ENCODE measurements at regions not wholly inside any gene's neighbourhood (a gene's known extent, or its start where the extent isn't known, plus 50 kb on each side); places are given as distances from the start of the nearest gene placed in this dataset.
"Not testable (repeated sequence)": the region's sequence is repeated elsewhere in the genome, so short reads cannot be mapped to it uniquely, and the experiment has no call there.

DNA sequence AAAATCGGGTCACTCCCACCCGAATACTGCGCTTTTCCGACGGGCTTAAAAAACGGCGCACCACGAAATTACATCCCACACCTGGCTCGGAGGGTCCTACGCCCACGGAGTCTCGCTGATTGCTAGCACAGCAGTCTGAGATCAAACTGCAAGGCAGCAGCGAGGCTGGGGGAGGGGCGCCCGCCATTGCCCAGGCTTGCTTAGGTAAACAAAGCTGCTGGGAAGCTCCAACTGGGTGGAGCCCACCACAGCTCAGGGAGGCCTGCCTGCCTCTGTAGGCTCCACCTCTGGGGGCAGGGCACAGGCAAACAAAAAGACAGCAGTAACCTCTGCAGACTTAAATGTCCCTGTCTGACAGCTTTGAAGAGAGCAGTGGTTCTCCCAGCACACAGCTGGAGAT lies 325.7 kb upstream of the PIK3R1 start:
- not testable (repeated sequence) for H3K4me1 ChIP-seq (ENCODE audit: control insufficient read depth in 2 of 2, insufficient read depth in 2 of 2, low read length in 1 of 2); H3K9me3 ChIP-seq (ENCODE audit: control insufficient read depth in 2 of 2, insufficient read depth in 1 of 2, low read depth in 1 of 2, low read length in 1 of 2); H3K4me3 ChIP-seq (ENCODE audit: low read depth in 1 of 2, low read length in 2 of 2); H3K27me3 ChIP-seq (ENCODE audit: control insufficient read depth in 1 of 2, insufficient read depth in 2 of 2, low read length in 2 of 2); H3K27ac ChIP-seq (ENCODE audit: low read depth in 2 of 2, low read length in 1 of 2); H3K36me3 ChIP-seq (ENCODE audit: control insufficient read depth in 2 of 2, insufficient read depth in 2 of 2, low read length in 1 of 2)
- 78 to 85% methylated on average over 8 to 15 of the region's 15 CpGs for WGBS, 2 donors

DNA sequence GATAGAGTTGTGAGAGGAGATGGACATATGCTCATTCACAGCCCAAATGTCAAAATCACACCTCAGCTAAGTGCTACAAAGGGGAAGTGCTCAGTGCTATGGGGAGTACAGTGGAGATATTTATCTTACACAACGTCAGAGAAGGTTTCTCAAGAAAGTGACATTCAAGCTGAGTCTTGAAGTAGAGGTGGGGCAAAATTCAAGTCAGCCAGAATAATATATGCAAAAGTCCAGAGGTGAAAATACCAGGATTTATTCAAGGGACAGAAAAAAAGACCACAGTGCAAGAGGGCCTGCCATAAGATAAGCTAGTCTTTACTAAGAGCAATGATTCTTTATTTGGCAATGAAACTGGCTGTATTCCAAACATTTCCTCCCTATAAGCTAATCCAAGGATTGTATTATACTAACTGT lies 327.8 kb upstream of the PIK3R1 start:
- no peak overlapping the region for H3K27ac ChIP-seq (ENCODE audit: low read depth in 2 of 2, low read length in 1 of 2)
- H3K4me1 ChIP-seq (ENCODE audit: control insufficient read depth in 2 of 2, insufficient read depth in 2 of 2, low read length in 1 of 2): no peaks in the 10 kb centered on the region
- no peak overlapping the region for H3K4me3 ChIP-seq (ENCODE audit: low read depth in 1 of 2, low read length in 2 of 2)
- H3K36me3 ChIP-seq (ENCODE audit: control insufficient read depth in 2 of 2, insufficient read depth in 2 of 2, low read length in 1 of 2): no peaks in the 10 kb centered on the region
- WGBS, 2 donors: 36 to 55% methylated on average over 1 of the region's 1 CpG
- no peaks in the 10 kb centered on the region for H3K9me3 ChIP-seq (ENCODE audit: control insufficient read depth in 2 of 2, insufficient read depth in 1 of 2, low read depth in 1 of 2, low read length in 1 of 2)
- no peaks in the 10 kb centered on the region for H3K27me3 ChIP-seq (ENCODE audit: control insufficient read depth in 1 of 2, insufficient read depth in 2 of 2, low read length in 2 of 2)

DNA sequence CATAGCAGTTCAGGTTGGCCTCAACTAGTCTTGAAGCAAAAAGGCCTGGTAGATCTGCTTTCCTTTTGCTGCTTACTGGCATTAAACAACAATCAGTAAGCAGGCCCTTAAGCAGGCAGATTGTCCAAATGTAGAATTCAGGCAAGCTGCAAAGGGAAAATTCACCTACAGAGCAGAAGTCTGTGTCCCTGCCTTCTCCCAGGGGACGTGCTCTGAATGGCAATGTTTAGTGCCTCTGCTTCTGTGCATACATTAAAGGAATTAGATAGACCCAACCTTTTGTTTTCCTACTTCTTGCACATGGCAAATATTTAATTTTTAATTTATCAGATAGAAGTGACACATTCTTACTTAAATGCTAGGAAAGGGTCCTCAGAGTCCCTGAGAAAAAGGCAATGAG lies 328.8 kb upstream of the PIK3R1 start:
- Histone ChIP-seq H3K9me3 (ENCODE audit: control insufficient read depth in 2 of 2, insufficient read depth in 1 of 2, low read depth in 1 of 2, low read length in 1 of 2) (no peaks in the 10 kb centered on the region), H3K27ac (ENCODE audit: low read depth in 2 of 2, low read length in 1 of 2) (no peak overlapping the region), H3K27me3 (ENCODE audit: control insufficient read depth in 1 of 2, insufficient read depth in 2 of 2, low read length in 2 of 2) (no peaks in the 10 kb centered on the region), H3K4me1 (ENCODE audit: control insufficient read depth in 2 of 2, insufficient read depth in 2 of 2, low read length in 1 of 2) (no peaks in the 10 kb centered on the region), H3K4me3 (ENCODE audit: low read depth in 1 of 2, low read length in 2 of 2) (no peak overlapping the region), H3K36me3 (ENCODE audit: control insufficient read depth in 2 of 2, insufficient read depth in 2 of 2, low read length in 1 of 2) (no peaks in the 10 kb centered on the region)
- WGBS, 2 donors: 91 to 92% methylated on average over 1 of the region's 1 CpG

DNA sequence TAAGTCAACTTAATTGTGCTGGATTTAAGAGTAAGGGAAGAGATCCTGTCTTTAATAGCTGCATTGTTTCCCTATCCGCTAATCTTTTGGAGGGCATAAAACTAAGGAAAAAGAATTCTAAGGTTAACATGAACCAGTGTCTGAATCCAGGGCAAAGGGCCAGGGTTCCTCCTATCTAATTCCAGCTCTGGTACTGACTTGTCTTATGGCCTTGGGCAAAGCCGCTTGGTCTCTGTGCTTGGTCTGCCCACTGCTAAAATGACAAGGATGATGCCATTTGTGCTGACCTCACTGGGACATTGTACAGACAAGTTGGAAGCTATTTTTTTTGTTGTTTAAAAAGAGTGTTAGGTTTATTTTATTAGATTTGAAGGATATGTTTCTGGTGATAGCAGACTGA lies 334.7 kb upstream of the PIK3R1 start:
- Histone ChIP-seq H3K4me1 (ENCODE audit: control insufficient read depth in 2 of 2, insufficient read depth in 2 of 2, low read length in 1 of 2) (no peaks in the 10 kb centered on the region), H3K36me3 (ENCODE audit: control insufficient read depth in 2 of 2, insufficient read depth in 2 of 2, low read length in 1 of 2) (no peaks in the 10 kb centered on the region), H3K27me3 (ENCODE audit: control insufficient read depth in 1 of 2, insufficient read depth in 2 of 2, low read length in 2 of 2) (no peaks in the 10 kb centered on the region), H3K4me3 (ENCODE audit: low read depth in 1 of 2, low read length in 2 of 2) (no peak overlapping the region), H3K9me3 (ENCODE audit: control insufficient read depth in 2 of 2, insufficient read depth in 1 of 2, low read depth in 1 of 2, low read length in 1 of 2) (no peaks in the 10 kb centered on the region), H3K27ac (ENCODE audit: low read depth in 2 of 2, low read length in 1 of 2) (no peak overlapping the region)
- 56 to 61% methylated on average over 2 of the region's 2 CpGs for WGBS, 2 donors

DNA sequence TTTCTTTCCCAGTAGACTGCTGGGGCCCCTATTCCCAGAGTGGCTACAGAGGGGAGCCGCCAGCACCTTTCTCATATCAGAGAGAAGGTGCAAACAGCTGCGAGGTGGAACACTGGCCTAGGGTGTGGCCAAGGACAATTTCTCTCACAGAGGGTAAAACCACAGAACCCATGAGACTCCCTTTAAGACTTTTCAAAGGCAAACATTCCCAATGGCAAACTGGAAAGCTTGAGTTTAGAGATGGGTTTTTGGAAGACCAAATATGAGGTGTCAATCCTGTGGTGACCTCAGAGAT lies 335.1 kb upstream of the PIK3R1 start:
- Histone ChIP-seq H3K27ac (ENCODE audit: low read depth in 2 of 2, low read length in 1 of 2) (no peak overlapping the region), H3K4me3 (ENCODE audit: low read depth in 1 of 2, low read length in 2 of 2) (no peak overlapping the region), H3K4me1 (ENCODE audit: control insufficient read depth in 2 of 2, insufficient read depth in 2 of 2, low read length in 1 of 2) (no peaks in the 10 kb centered on the region), H3K36me3 (ENCODE audit: control insufficient read depth in 2 of 2, insufficient read depth in 2 of 2, low read length in 1 of 2) (no peaks in the 10 kb centered on the region), H3K9me3 (ENCODE audit: control insufficient read depth in 2 of 2, insufficient read depth in 1 of 2, low read depth in 1 of 2, low read length in 1 of 2) (no peaks in the 10 kb centered on the region), H3K27me3 (ENCODE audit: control insufficient read depth in 1 of 2, insufficient read depth in 2 of 2, low read length in 2 of 2) (no peaks in the 10 kb centered on the region)
- WGBS, 2 donors: 61 to 77% methylated on average over 2 of the region's 2 CpGs

DNA sequence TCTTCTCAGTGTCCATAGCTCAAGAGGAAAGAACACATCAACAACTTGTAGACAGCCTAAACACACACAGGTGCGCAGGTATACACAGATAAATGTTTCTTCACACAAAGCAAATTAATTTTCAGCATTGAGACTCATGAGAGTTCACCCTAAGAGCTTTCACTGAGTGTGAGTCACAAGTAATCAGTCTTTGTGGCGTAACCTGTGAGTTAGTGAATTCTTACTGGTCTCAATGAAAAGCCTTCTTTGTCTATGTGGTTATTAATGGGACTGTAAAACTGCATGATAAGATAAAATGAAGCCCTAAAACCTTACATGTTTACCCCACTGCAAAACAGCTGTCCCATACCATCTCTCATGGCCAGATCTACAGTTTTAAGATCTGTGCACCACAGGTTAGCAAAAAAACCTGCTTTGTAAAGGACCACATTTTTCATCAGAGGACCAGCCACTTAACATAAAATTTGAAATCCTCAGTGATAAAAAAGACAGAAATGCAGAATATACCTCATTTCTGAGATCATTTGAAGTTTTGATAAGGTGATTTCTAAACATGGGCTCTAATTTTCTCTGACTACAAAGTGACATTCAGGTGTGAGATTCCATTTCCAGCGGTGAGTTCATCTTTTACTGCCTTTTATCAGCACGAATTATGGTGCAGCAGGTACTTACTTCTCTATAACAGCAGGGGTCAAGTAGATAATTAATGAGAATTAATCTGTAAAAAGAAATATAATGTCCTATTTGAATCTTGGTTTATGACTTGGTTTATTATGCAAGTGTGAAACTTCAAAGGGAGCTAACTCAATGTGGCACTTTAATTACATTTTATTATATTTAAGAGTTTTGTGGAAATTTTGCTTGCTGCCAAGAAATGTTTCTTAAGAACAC lies 335.7 kb upstream of the PIK3R1 start:
- Histone ChIP-seq H3K36me3 (ENCODE audit: control insufficient read depth in 2 of 2, insufficient read depth in 2 of 2, low read length in 1 of 2) (no peaks in the 10 kb centered on the region), H3K9me3 (ENCODE audit: control insufficient read depth in 2 of 2, insufficient read depth in 1 of 2, low read depth in 1 of 2, low read length in 1 of 2) (no peaks in the 10 kb centered on the region), H3K27ac (ENCODE audit: low read depth in 2 of 2, low read length in 1 of 2) (no peak overlapping the region), H3K4me1 (ENCODE audit: control insufficient read depth in 2 of 2, insufficient read depth in 2 of 2, low read length in 1 of 2) (no peaks in the 10 kb centered on the region), H3K27me3 (ENCODE audit: control insufficient read depth in 1 of 2, insufficient read depth in 2 of 2, low read length in 2 of 2) (no peaks in the 10 kb centered on the region), H3K4me3 (ENCODE audit: low read depth in 1 of 2, low read length in 2 of 2) (no peak overlapping the region)
- 55 to 67% methylated on average over 4 of the region's 4 CpGs for WGBS, 2 donors

DNA sequence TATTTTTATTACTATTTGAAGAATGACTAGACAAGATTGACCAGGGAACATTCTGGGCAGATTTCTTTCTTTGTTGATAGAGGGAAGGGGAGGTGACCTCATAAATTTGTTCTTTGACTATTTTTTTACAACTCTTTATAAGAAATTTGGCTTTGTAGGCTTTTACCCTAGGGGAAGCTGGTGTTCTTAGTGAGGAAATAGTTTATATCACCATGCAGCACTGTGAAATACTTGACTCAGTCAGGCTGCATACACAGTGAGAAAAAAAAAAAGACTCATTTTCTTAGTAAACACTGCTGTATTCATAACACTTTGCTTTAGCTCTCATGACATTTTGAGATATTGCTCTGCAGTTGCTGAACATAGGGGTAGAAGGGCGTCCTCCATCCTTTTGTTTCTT lies 336.6 kb upstream of the PIK3R1 start:
- WGBS, 2 donors: 78 to 83% methylated on average over 1 of the region's 1 CpG
- Histone ChIP-seq H3K9me3 (ENCODE audit: control insufficient read depth in 2 of 2, insufficient read depth in 1 of 2, low read depth in 1 of 2, low read length in 1 of 2) (no peaks in the 10 kb centered on the region), H3K4me3 (ENCODE audit: low read depth in 1 of 2, low read length in 2 of 2) (no peak overlapping the region), H3K27me3 (ENCODE audit: control insufficient read depth in 1 of 2, insufficient read depth in 2 of 2, low read length in 2 of 2) (no peaks in the 10 kb centered on the region), H3K4me1 (ENCODE audit: control insufficient read depth in 2 of 2, insufficient read depth in 2 of 2, low read length in 1 of 2) (no peaks in the 10 kb centered on the region), H3K27ac (ENCODE audit: low read depth in 2 of 2, low read length in 1 of 2) (no peak overlapping the region), H3K36me3 (ENCODE audit: control insufficient read depth in 2 of 2, insufficient read depth in 2 of 2, low read length in 1 of 2) (no peaks in the 10 kb centered on the region)

DNA sequence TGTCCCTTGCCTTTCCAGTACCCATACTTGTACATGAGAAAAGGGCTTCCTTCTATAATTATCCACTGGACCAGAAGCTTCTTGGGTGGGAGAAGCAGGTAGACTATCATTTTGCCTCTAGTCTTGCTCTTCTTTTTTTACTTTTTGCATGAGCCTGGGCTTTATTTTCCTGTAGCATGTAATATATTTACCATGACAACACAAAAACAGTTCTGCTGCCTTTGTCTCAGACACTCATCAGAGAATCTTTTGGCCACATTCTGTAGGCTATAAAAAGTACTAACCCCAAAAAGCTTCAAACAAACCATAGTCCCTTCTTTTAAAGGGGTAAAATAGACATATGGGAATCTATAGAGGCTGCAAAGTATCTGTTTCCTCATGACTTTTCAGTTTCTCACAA lies 339.2 kb upstream of the PIK3R1 start:
- no peaks in the 10 kb centered on the region for H3K9me3 ChIP-seq (ENCODE audit: control insufficient read depth in 2 of 2, insufficient read depth in 1 of 2, low read depth in 1 of 2, low read length in 1 of 2)
- no peaks in the 10 kb centered on the region for H3K36me3 ChIP-seq (ENCODE audit: control insufficient read depth in 2 of 2, insufficient read depth in 2 of 2, low read length in 1 of 2)
- H3K27ac ChIP-seq (ENCODE audit: low read depth in 2 of 2, low read length in 1 of 2): no peak overlapping the region
- no peaks in the 10 kb centered on the region for H3K27me3 ChIP-seq (ENCODE audit: control insufficient read depth in 1 of 2, insufficient read depth in 2 of 2, low read length in 2 of 2)
- H3K4me1 ChIP-seq (ENCODE audit: control insufficient read depth in 2 of 2, insufficient read depth in 2 of 2, low read length in 1 of 2): no peaks in the 10 kb centered on the region
- H3K4me3 ChIP-seq (ENCODE audit: low read depth in 1 of 2, low read length in 2 of 2): no peak overlapping the region

DNA sequence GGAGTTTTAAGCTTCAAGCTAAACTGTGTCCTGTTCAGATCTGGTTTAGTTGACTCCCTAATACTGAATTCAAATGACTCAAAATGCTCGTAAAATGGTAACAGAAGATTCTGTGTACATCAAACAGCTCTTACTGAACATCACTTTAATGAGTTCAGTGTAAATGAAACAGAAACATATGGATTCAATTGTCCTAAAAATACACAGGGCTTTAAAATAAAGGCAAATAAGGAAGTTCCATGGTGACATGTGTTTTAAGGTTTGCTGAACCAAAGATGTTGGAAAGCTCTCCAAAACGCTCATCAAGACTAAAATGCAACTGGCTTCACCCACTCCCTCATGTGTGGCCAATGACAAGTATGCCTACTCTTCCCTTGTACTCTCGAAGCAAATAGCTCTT lies 340.0 kb upstream of the PIK3R1 start:
- no peaks in the 10 kb centered on the region for H3K36me3 ChIP-seq (ENCODE audit: control insufficient read depth in 2 of 2, insufficient read depth in 2 of 2, low read length in 1 of 2)
- H3K4me3 ChIP-seq (ENCODE audit: low read depth in 1 of 2, low read length in 2 of 2): no peak overlapping the region
- H3K4me1 ChIP-seq (ENCODE audit: control insufficient read depth in 2 of 2, insufficient read depth in 2 of 2, low read length in 1 of 2): no peaks in the 10 kb centered on the region
- H3K27ac ChIP-seq (ENCODE audit: low read depth in 2 of 2, low read length in 1 of 2): no peak overlapping the region
- no peaks in the 10 kb centered on the region for H3K27me3 ChIP-seq (ENCODE audit: control insufficient read depth in 1 of 2, insufficient read depth in 2 of 2, low read length in 2 of 2)
- H3K9me3 ChIP-seq (ENCODE audit: control insufficient read depth in 2 of 2, insufficient read depth in 1 of 2, low read depth in 1 of 2, low read length in 1 of 2): no peaks in the 10 kb centered on the region
- 85 to 89% methylated on average over 3 of the region's 3 CpGs for WGBS, 2 donors

DNA sequence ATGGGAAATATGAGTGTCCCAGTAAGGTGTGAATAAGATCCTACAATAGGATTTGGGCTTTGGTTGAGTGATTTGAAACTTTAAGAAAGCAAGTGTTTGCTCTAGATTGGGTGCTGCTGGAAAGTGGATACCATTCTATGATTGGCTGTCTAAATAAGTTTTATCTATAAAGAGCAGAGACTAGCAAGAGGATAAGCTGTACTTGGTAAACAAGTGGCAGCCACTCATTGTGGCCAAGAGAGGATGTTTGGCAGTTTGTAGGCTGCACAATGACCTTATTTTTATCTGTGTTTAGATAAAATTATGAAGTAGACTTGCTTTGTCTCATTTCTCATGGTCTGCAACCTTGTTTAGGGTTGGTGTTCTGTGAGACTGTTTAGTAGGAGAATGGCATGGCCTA lies 341.6 kb upstream of the PIK3R1 start:
- no peaks in the 10 kb centered on the region for H3K36me3 ChIP-seq (ENCODE audit: control insufficient read depth in 2 of 2, insufficient read depth in 2 of 2, low read length in 1 of 2)
- no peaks in the 10 kb centered on the region for H3K4me1 ChIP-seq (ENCODE audit: control insufficient read depth in 2 of 2, insufficient read depth in 2 of 2, low read length in 1 of 2)
- H3K4me3 ChIP-seq (ENCODE audit: low read depth in 1 of 2, low read length in 2 of 2): no peak overlapping the region
- no peaks in the 10 kb centered on the region for H3K27me3 ChIP-seq (ENCODE audit: control insufficient read depth in 1 of 2, insufficient read depth in 2 of 2, low read length in 2 of 2)
- H3K27ac ChIP-seq (ENCODE audit: low read depth in 2 of 2, low read length in 1 of 2): no peak overlapping the region
- H3K9me3 ChIP-seq (ENCODE audit: control insufficient read depth in 2 of 2, insufficient read depth in 1 of 2, low read depth in 1 of 2, low read length in 1 of 2): no peaks in the 10 kb centered on the region
